WTC11 (cell line): ENCODE measurements at regions not wholly inside any gene's neighbourhood (a gene's known extent, or its start where the extent isn't known, plus 50 kb on each side); places are given as distances from the start of the nearest gene placed in this dataset.

Source experiments
- ATAC-seq: fragments of 200-7000 bp; cut with Tn5 transposase; 2 replicates; pipeline ENCODE4 v1.10.0; 2021; ENCODE audit warnings: mild to moderate bottlenecking, moderate library complexity
- CTCF ChIA-PET: fragments of 300-600 bp; sonication (Branson Sonifier 250); formaldehyde crosslinking; loops from one replicate; lab custom pipeline; 2021; ENCODE audit warnings: antibody characterized with exemption; lab: Charles Lee
- POLR2A ChIA-PET: fragments of 350-600 bp; sonication (Branson Sonifier 250); formaldehyde crosslinking; loops from one replicate; lab custom pipeline; 2021; ENCODE audit warnings: antibody characterized with exemption; lab: Charles Lee
- DNase-seq: peaks from one replicate; pipeline ENCODE4 v3.0.0; 2021; ENCODE audit warnings: low spot score
- H3K27ac Mint-ChIP-seq: 2 replicates; pipeline ENCODE4 v1.8.0; 2021; ENCODE audit warnings: mixed read lengths
- H3K27me3 Mint-ChIP-seq: 2 replicates; pipeline ENCODE4 v1.8.0; 2021; ENCODE audit warnings: low read depth, mild to moderate bottlenecking, moderate library complexity, mixed read lengths
- H3K36me3 Mint-ChIP-seq: 2 replicates; pipeline ENCODE4 v1.8.0; 2021; ENCODE audit warnings: mixed read lengths
- H3K4me1 Mint-ChIP-seq: 2 replicates; pipeline ENCODE4 v1.8.0; 2022; ENCODE audit warnings: mixed read lengths
- H3K4me3 Mint-ChIP-seq: 2 replicates; pipeline ENCODE4 v1.8.0; 2021; ENCODE audit warnings: mild to moderate bottlenecking, moderate library complexity, mixed read lengths
- H3K9me3 Mint-ChIP-seq: 2 replicates; pipeline ENCODE4 v1.8.0; 2021; ENCODE audit warnings: mixed read lengths
- ATF3 ChIP-seq: sonication (generic); formaldehyde crosslinking; conservative IDR thresholded peaks from 2 replicates; pipeline ENCODE4 v1.8.1; 2022; ENCODE audit warnings: mild to moderate bottlenecking, missing genetic modification reagents
- CREM ChIP-seq: sonication (generic); formaldehyde crosslinking; IDR thresholded peaks from 2 replicates; pipeline ENCODE4 v1.8.1; 2022; ENCODE audit warnings: mild to moderate bottlenecking, missing genetic modification reagents, moderate library complexity
- E2F4 ChIP-seq: sonication (generic); formaldehyde crosslinking; IDR thresholded peaks from 2 replicates; pipeline ENCODE4 v1.8.1; 2022; ENCODE audit warnings: low read depth, mild to moderate bottlenecking, moderate library complexity, missing genetic modification reagents, borderline replicate concordance
- E2F5 ChIP-seq: sonication (generic); formaldehyde crosslinking; IDR thresholded peaks from 2 replicates; pipeline ENCODE4 v1.8.1; 2022; ENCODE audit warnings: mild to moderate bottlenecking, moderate library complexity, missing genetic modification reagents
- ELF4 ChIP-seq: sonication (generic); formaldehyde crosslinking; IDR thresholded peaks from 2 replicates; pipeline ENCODE4 v1.8.1; 2022; ENCODE audit warnings: low read depth, mild to moderate bottlenecking, moderate library complexity, missing genetic modification reagents
- ETV6 ChIP-seq: sonication (generic); formaldehyde crosslinking; IDR thresholded peaks from 2 replicates; pipeline ENCODE4 v1.8.1; 2022; ENCODE audit warnings: mild to moderate bottlenecking, missing genetic modification reagents
- FOXP4 ChIP-seq: sonication (generic); formaldehyde crosslinking; IDR thresholded peaks from 2 replicates; pipeline ENCODE4 v1.8.0; 2022; ENCODE audit warnings: mild to moderate bottlenecking, missing genetic modification reagents
- GRHL2 ChIP-seq: fragments of 250-450 bp; sonication (Bioruptor Pico); IDR thresholded peaks from 2 replicates; pipeline ENCODE4 v1.8.0; 2022; ENCODE audit warnings: mild to moderate bottlenecking, moderate library complexity; ENCODE audit not compliant: insufficient replicate concordance, severe bottlenecking
- HMGXB4 ChIP-seq: sonication (generic); formaldehyde crosslinking; IDR thresholded peaks from 2 replicates; pipeline ENCODE4 v1.8.1; 2023; ENCODE audit warnings: mild to moderate bottlenecking, moderate library complexity, missing genetic modification reagents
- JAZF1 ChIP-seq: fragments of 250-450 bp; sonication (Bioruptor Pico); IDR thresholded peaks from 2 replicates; pipeline ENCODE4 v1.9.0; 2021; ENCODE audit warnings: moderate library complexity, mild to moderate bottlenecking, inconsistent platforms
- MLX ChIP-seq: sonication (generic); formaldehyde crosslinking; IDR thresholded peaks from 2 replicates; pipeline ENCODE4 v1.8.1; 2023; ENCODE audit warnings: mild to moderate bottlenecking, missing genetic modification reagents, moderate library complexity
- NR1H2 ChIP-seq: sonication (generic); formaldehyde crosslinking; IDR thresholded peaks from 2 replicates; pipeline ENCODE4 v1.9.0; 2021; ENCODE audit warnings: mild to moderate bottlenecking, moderate library complexity, missing genetic modification reagents
- SMAD3 ChIP-seq: sonication (generic); formaldehyde crosslinking; IDR thresholded peaks from 2 replicates; pipeline ENCODE4 v1.8.0; 2022; ENCODE audit warnings: missing genetic modification reagents, mild to moderate bottlenecking, borderline replicate concordance
- STAT6 ChIP-seq: sonication (generic); formaldehyde crosslinking; conservative IDR thresholded peaks from 2 replicates; pipeline ENCODE4 v1.8.1; 2023; ENCODE audit warnings: mild to moderate bottlenecking, low read depth, missing genetic modification reagents, moderate library complexity
- TEAD1 ChIP-seq: sonication (generic); formaldehyde crosslinking; IDR thresholded peaks from 2 replicates; pipeline ENCODE4 v1.8.0; 2022; ENCODE audit warnings: mild to moderate bottlenecking, missing genetic modification reagents
- TEAD4 ChIP-seq: sonication (generic); formaldehyde crosslinking; IDR thresholded peaks from 2 replicates; pipeline ENCODE4 v1.8.0; 2022; ENCODE audit warnings: mild to moderate bottlenecking, missing genetic modification reagents
- USF1 ChIP-seq: sonication (generic); formaldehyde crosslinking; IDR thresholded peaks from 2 replicates; pipeline ENCODE4 v1.8.0; 2022; ENCODE audit warnings: mild to moderate bottlenecking, missing genetic modification reagents
- ZBTB43 ChIP-seq: sonication (generic); formaldehyde crosslinking; IDR thresholded peaks from 2 replicates; pipeline ENCODE4 v1.8.1; 2023; ENCODE audit warnings: mild to moderate bottlenecking, missing genetic modification reagents
- ZNF317 ChIP-seq: sonication (generic); formaldehyde crosslinking; IDR thresholded peaks from 2 replicates; pipeline ENCODE4 v1.8.1; 2023; ENCODE audit warnings: low read depth, mild to moderate bottlenecking, moderate library complexity, missing genetic modification reagents, borderline replicate concordance
- ZNF396 ChIP-seq: fragments of 250-450 bp; sonication (Bioruptor Pico); IDR thresholded peaks from 2 replicates; pipeline ENCODE4 v1.8.0; 2021; ENCODE audit warnings: mild to moderate bottlenecking, moderate library complexity, borderline replicate concordance

GRCh38 chr9:126113756-126114408 lies 212.7 kb upstream of the MVB12B start (continued):
- TF ChIP-seq ATF3 (no peak), CREM (CRISPR knock-in tag) (no peak), SMAD3 (no peak), HMGXB4 (CRISPR knock-in tag) (no peak)

- TF ChIP-seq ZNF317 (CRISPR knock-in tag): no peak
- TF ChIP-seq ZBTB43 (CRISPR knock-in tag): no peak
- TF ChIP-seq ZNF396 (CRISPR knock-in tag): no peak
- TF ChIP-seq FOXP4 (CRISPR knock-in tag): no peak
- TF ChIP-seq MLX: no peak
- no peak for TF ChIP-seq USF1 (CRISPR knock-in tag)
- no peak for TF ChIP-seq ETV6 (CRISPR knock-in tag)
- TF ChIP-seq NR1H2 (CRISPR knock-in tag): no peak
- no peak for TF ChIP-seq GRHL2
- no peak for TF ChIP-seq ELF4
- TF ChIP-seq TEAD4: no peak
- TF ChIP-seq, all 79 proteins: peak for 0
- POLR2A ChIA-PET: no interaction called here
- DNase-seq: no peak
- Mint-ChIP-seq H3K36me3 (no peaks in the 10 kb centered on the region), H3K4me1 (no peaks in the 10 kb centered on the region), H3K27ac (no peak overlapping the region), H3K27me3 (peaks cover 4% of the 10 kb centered on the region), H3K9me3 (no peaks in the 10 kb centered on the region), H3K4me3 (no peak overlapping the region)
- CTCF ChIA-PET: no interaction called here
- ATAC-seq: no peak
These were observed 212.2 kb upstream of the MVB12B start for GRCh38 chr9:126114409-126114760.

- Mint-ChIP-seq H3K36me3 (no peaks in the 10 kb centered on the region), H3K4me1 (no peaks in the 10 kb centered on the region), H3K27ac (no peak overlapping the region), H3K27me3 (peaks cover 4% of the 10 kb centered on the region), H3K9me3 (no peaks in the 10 kb centered on the region), H3K4me3 (no peak overlapping the region)
- ATAC-seq (no peak), DNase-seq (no peak)
- POLR2A ChIA-PET: no interaction called here
- CTCF ChIA-PET: no interaction called here
- TF ChIP-seq TEAD1 (CRISPR knock-in tag): no peak
- no peak for TF ChIP-seq E2F5
- TF ChIP-seq JAZF1 (CRISPR knock-in tag): no peak
- no peak for TF ChIP-seq ZNF396 (CRISPR knock-in tag)
- no peak for TF ChIP-seq E2F4 (CRISPR knock-in tag)
- TF ChIP-seq ATF3: no peak
- no peak for TF ChIP-seq STAT6 (CRISPR knock-in tag)
These were observed 211.7 kb upstream of the MVB12B start for GRCh38 chr9:126114850-126115460.
